ENCODE measurements at regions not wholly inside any gene's neighbourhood (a gene's known extent, or its start where the extent isn't known, plus 50 kb on each side); places are given as distances from the start of the nearest gene placed in this dataset.

GRCh38 chr1:221850470-221851187 lies 108.7 kb upstream of the DUSP10 start:
- TF ChIP-seq, protein P1, sequence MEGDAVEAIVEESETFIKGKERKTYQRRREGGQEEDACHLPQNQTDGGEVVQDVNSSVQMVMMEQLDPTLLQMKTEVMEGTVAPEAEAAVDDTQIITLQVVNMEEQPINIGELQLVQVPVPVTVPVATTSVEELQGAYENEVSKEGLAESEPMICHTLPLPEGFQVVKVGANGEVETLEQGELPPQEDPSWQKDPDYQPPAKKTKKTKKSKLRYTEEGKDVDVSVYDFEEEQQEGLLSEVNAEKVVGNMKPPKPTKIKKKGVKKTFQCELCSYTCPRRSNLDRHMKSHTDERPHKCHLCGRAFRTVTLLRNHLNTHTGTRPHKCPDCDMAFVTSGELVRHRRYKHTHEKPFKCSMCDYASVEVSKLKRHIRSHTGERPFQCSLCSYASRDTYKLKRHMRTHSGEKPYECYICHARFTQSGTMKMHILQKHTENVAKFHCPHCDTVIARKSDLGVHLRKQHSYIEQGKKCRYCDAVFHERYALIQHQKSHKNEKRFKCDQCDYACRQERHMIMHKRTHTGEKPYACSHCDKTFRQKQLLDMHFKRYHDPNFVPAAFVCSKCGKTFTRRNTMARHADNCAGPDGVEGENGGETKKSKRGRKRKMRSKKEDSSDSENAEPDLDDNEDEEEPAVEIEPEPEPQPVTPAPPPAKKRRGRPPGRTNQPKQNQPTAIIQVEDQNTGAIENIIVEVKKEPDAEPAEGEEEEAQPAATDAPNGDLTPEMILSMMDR (IDR thresholded peaks at IDR 0.05; ENCODE audit: borderline replicate concordance, control extremely low read depth, extremely low read depth, insufficient read depth, missing control alignments): no peak
- no peak for DNase-seq (ENCODE audit: low spot score)
- in situ Hi-C loops (cut with MboI; ENCODE audit: low sequenced_read_pairs, unreplicated experiment): no loop called here

DNA sequence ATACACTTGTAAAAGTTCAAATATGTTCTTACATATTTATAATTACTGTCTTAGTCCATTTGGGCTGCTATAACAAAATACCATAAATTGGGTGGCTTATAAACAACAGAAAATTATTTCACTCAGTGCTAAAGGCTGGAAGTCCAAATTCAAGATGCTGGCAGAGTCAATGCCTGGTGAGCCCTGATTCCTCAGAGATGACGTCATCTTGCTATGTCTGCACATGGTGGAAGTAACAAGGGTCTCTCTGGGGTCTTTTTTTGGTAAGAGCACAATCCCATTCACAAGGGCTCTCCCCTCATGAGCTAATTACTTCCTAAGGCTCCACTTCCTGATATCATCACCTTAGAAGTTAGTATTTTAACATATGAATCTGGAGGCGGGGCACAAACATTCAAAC lies 108.0 kb upstream of the DUSP10 start:
- DNase-seq (ENCODE audit: low spot score): no peak
- in situ Hi-C loops (cut with MboI; ENCODE audit: low sequenced_read_pairs, unreplicated experiment): no loop called here
- TF ChIP-seq, protein P1 (IDR thresholded peaks at IDR 0.05; ENCODE audit: borderline replicate concordance, control extremely low read depth, extremely low read depth, insufficient read depth, missing control alignments): no peak

GRCh38 chr1:221849110-221849509 lies 107.2 kb upstream of the DUSP10 start:
- in situ Hi-C loops (cut with MboI; ENCODE audit: low sequenced_read_pairs, unreplicated experiment): no loop called here
- no peak for DNase-seq (ENCODE audit: low spot score)
- TF ChIP-seq, protein P1 (IDR thresholded peaks at IDR 0.05; ENCODE audit: borderline replicate concordance, control extremely low read depth, extremely low read depth, insufficient read depth, missing control alignments): no peak

GRCh38 chr1:221847676-221848075 lies 105.8 kb upstream of the DUSP10 start:
- in situ Hi-C loops (cut with MboI; ENCODE audit: low sequenced_read_pairs, unreplicated experiment): no loop called here
- TF ChIP-seq, protein P1 (IDR thresholded peaks at IDR 0.05; ENCODE audit: borderline replicate concordance, control extremely low read depth, extremely low read depth, insufficient read depth, missing control alignments): no peak
- DNase-seq (ENCODE audit: low spot score): no peak

- TF ChIP-seq, protein P1 (IDR thresholded peaks at IDR 0.05; ENCODE audit: borderline replicate concordance, control extremely low read depth, extremely low read depth, insufficient read depth, missing control alignments): no peak
- in situ Hi-C loops (cut with MboI; ENCODE audit: low sequenced_read_pairs, unreplicated experiment): no loop called here
- DNase-seq (ENCODE audit: low spot score): no peak
Observed at GRCh38 chr1:221845650-221846371, 103.9 kb upstream of the DUSP10 start.

DNA sequence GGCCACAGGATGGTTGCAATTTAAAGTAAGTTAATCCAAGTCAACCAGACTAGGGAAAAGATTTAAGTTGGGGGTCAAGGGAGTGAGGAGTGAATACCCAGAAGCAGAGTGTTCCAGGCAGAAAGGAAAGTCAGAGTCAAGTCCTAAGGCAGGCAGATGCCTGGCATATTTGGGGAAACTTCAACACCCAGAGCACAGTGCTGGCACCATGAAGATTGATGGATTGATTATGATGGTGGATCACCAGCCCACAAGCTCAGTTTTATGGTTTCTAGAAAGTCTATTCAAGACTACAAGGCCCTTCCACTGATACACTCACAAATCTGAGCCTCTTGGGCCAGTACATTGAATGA lies 100.1 kb upstream of the DUSP10 start:
- TF ChIP-seq, protein P1 (IDR thresholded peaks at IDR 0.05; ENCODE audit: borderline replicate concordance, control extremely low read depth, extremely low read depth, insufficient read depth, missing control alignments): no peak
- in situ Hi-C loops (cut with MboI; ENCODE audit: low sequenced_read_pairs, unreplicated experiment): no loop called here
- DNase-seq (ENCODE audit: low spot score): no peak

All from GM13976 (cell line).